PFSK-1 (cell line): ENCODE measurements at regions not wholly inside any gene's neighbourhood (a gene's known extent, or its start where the extent isn't known, plus 50 kb on each side); places are given as distances from the start of the nearest gene placed in this dataset.

Source experiments
- FOXP2 ChIP-seq: optimal IDR thresholded peaks from 2 replicates; pipeline ENCODE3; 2011; ENCODE audit warnings: borderline replicate concordance, control low read depth, inconsistent platforms; ENCODE audit not compliant: insufficient read depth; ENCODE audit errors: extremely low read length, extremely low read depth
- POLR2AphosphoS5 ChIP-seq: IDR thresholded peaks from 2 replicates; pipeline ENCODE4 v1.6.1; 2012; ENCODE audit warnings: low read depth, mild to moderate bottlenecking, control low read depth, low read length, moderate library complexity
- SIN3A ChIP-seq: IDR thresholded peaks from 2 replicates; pipeline ENCODE4 v1.6.1; 2012; ENCODE audit warnings: mild to moderate bottlenecking, low read length, moderate library complexity, borderline replicate concordance; ENCODE audit not compliant: insufficient read depth
- TAF1 ChIP-seq: IDR thresholded peaks from 2 replicates; pipeline ENCODE4 v1.6.1; 2012; ENCODE audit warnings: low read length, control low read depth, borderline replicate concordance; ENCODE audit not compliant: insufficient read depth
- TF ChIP-seq, protein P1 (sequence below), 2 experiments: IDR thresholded peaks; 2 replicates each; pipeline versions ENCODE4 v1.6.1 to v1.8.0; 2011 to 2012; ENCODE audit warnings: low read depth in 2 of 2, low read length in 2 of 2, control low read depth in 1 of 2, inconsistent platforms in 1 of 2, mild to moderate bottlenecking in 1 of 2, moderate library complexity in 1 of 2; ENCODE audit not compliant: insufficient read depth in 1 of 2

DNA sequence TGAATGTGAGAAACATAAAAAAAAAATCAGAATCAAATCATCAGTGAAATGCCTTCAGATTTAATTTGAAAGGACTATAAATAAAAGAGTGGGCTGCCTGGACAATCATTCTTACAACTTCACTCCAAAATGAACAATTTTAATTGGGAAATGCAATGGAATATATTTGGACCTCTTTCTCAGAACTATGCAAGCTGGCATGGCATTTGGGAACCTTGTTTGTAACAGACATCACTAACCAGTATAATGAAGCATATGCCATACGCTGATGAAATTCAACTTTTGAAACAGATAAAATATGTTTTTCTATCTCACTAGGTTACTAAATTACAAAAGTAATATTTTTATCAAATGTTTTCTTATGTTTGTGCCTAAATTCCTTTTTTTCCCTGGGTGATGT is 64.2 kb upstream of the FAM216B start:
- TF ChIP-seq POLR2AphosphoS5, result no peak
- no peak for TF ChIP-seq FOXP2
- TF ChIP-seq TAF1, result no peak
- TF ChIP-seq, protein P1, sequence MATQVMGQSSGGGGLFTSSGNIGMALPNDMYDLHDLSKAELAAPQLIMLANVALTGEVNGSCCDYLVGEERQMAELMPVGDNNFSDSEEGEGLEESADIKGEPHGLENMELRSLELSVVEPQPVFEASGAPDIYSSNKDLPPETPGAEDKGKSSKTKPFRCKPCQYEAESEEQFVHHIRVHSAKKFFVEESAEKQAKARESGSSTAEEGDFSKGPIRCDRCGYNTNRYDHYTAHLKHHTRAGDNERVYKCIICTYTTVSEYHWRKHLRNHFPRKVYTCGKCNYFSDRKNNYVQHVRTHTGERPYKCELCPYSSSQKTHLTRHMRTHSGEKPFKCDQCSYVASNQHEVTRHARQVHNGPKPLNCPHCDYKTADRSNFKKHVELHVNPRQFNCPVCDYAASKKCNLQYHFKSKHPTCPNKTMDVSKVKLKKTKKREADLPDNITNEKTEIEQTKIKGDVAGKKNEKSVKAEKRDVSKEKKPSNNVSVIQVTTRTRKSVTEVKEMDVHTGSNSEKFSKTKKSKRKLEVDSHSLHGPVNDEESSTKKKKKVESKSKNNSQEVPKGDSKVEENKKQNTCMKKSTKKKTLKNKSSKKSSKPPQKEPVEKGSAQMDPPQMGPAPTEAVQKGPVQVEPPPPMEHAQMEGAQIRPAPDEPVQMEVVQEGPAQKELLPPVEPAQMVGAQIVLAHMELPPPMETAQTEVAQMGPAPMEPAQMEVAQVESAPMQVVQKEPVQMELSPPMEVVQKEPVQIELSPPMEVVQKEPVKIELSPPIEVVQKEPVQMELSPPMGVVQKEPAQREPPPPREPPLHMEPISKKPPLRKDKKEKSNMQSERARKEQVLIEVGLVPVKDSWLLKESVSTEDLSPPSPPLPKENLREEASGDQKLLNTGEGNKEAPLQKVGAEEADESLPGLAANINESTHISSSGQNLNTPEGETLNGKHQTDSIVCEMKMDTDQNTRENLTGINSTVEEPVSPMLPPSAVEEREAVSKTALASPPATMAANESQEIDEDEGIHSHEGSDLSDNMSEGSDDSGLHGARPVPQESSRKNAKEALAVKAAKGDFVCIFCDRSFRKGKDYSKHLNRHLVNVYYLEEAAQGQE (IDR thresholded peaks at IDR 0.05; ENCODE audit: insufficient read depth in 1 of 2, low read depth in 2 of 2, low read length in 2 of 2), result no peak
- TF ChIP-seq SIN3A, result no peak

DNA sequence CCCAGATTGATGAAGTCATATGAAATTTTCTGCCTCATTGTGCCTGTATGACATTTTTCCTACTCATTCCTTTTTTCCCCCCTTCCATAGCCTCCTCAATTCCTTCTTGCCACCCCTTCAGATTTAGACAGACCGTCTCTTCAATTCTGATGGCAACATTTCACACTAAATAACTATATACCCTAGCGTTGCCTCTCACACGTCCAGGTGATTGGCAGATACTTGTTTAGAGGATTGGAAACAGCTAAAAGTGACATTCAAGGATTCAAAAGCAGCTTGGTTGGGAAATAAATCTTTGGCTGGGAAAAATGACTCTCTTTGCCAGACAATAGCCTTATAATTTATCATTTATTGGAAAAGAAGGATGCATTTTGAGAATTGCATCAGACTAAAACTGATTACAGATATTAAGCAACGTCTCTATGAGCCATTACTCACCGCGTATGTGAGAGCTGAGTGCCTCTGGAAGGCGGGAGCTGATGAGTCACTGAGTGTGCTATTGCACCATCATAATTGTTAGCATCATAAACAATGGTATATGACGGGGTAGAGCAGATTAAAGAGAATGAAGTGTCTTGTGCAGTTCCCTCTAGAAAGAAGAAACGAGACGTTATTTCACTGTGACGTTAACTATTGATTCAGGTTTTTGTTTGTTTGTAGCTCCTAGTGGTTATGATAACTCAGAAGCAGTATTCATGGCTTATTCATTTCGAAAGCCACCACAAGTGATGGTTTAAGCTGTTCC is 61.1 kb upstream of the FAM216B start:
- TF ChIP-seq TAF1, result no peak
- peak; percentile 55 for TF ChIP-seq FOXP2

DNA sequence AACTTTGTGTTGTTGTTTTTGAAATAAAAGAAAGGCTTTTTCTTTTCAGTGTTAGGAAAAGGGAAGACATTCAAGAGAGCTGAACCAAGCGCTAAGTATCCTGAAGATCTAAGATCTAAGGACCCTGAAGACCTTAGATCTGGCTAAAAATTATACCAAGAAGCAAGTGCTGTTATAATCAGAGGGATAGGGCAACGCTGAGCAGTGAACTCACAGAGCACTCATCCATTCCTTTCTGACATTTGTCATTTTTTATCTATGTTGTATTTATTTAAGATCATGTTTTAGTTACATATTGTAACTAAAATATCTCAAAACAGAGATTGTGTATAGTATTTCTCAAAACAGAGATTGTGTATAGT is 60.5 kb upstream of the FAM216B start:
- TF ChIP-seq TAF1, result no peak
- no peak for TF ChIP-seq FOXP2

DNA sequence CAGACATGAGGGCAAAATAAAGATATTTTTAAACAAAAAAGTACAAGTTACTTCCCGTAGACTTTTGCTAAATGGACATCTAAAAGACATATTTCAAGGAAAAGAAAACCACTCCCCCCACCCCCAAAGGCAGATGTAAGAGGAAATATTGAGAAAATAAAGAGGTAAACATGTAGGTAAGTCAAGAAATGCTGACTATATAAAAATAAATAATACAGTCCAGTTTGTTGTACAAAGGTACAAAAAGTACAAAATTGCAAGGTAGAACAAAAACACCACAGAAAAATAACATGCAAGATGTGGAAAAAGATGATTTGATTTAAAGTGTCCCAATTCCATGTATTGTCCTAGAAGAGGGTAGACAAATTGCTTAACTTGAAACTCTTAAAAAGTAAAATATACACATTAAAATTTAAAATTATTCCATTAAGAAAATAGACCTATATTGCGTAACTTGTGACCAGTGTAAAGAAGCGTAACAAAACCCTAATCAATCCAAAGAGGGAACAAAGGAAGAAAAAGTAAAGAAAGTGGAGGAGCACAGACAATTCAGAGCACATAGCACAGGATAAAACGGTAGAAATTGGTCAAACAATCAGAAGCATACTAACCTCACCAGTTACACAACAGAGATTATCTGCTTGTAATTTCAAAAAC is 58.4 kb upstream of the FAM216B start:
- TF ChIP-seq POLR2AphosphoS5, result no peak
- TF ChIP-seq, protein P1 (IDR thresholded peaks at IDR 0.05; ENCODE audit: insufficient read depth in 1 of 2, low read depth in 2 of 2, low read length in 2 of 2), result no peak
- TF ChIP-seq SIN3A, result no peak
- TF ChIP-seq FOXP2, result no peak
- no peak for TF ChIP-seq TAF1

DNA sequence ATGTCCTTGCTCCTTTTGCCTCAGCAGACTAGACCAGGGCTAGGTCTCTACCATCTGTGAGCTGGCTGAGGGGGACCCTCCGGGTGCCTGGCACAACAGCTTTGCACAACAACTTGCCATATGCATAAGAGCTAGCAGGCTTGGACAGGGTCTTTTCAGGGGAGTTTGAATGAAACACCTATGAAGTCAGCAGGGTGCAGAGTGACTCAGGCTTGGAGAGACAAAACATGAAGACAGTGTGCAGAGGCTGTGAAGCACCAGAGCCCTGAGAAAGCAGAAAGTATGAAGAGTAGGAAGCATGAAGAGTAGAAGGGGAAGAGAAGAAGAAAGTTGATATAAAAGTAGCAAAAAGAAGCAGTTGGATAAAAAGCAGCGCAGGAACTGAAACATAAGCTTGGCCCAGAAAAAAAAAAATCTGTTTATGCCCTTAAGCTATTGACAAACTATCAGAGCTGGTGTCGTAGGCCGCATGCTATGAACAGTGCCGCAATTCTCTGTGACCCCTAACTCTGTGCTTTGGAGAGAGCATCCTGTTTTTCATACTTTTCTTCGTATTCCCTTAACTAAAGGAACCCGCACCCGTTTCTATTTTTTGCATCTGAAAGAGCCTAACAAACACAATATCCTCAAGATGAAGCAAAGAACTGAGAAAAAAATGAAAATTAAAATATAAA is 52.7 kb upstream of the FAM216B start:
- TF ChIP-seq TAF1, result no peak
- no peak for TF ChIP-seq SIN3A
- no peak for TF ChIP-seq POLR2AphosphoS5
- TF ChIP-seq, protein P1 (IDR thresholded peaks at IDR 0.05; ENCODE audit: insufficient read depth in 1 of 2, low read depth in 2 of 2, low read length in 2 of 2), result no peak
- no peak for TF ChIP-seq FOXP2

DNA sequence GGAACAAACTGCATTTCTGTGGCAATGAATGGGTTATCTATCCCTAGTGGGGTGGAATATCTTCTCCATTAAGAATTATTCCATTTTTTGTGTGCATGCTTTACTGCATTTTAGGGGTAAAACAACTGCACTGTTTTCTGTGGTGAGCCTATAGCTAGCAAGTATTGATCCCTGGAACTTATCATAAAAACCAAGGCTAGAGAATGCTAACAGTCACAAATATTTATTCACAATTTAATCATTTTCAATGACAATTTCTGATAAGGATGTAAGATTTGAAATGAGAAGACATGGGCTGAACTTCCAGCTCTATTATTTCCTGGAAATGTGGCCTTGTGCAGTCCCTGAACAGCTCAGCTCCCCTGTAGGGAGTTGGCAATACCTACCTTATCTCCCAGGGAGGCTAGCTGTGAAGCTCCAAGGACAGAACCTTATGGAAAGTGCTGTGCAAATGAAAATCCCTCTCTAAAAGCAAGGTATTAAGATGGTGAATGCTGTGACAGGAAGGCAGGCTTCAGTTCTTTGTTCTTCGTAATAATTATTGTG is 51.5 kb upstream of the FAM216B start:
- TF ChIP-seq, protein P1 (IDR thresholded peaks at IDR 0.05; ENCODE audit: insufficient read depth in 1 of 2, low read depth in 2 of 2, low read length in 2 of 2), result no peak
- TF ChIP-seq TAF1 (no peak), POLR2AphosphoS5 (no peak), SIN3A (no peak)
